PC-3 (cell line): ENCODE measurements at regions not wholly inside any gene's neighbourhood (a gene's known extent, or its start where the extent isn't known, plus 50 kb on each side); places are given as distances from the start of the nearest gene placed in this dataset.

Experiments used
- ATAC-seq: fragments of 200-7000 bp; cut with Tn5 transposase; 2 replicates; pipeline ENCODE4 v1.9.1; 2020; ENCODE audit warnings: mild to moderate bottlenecking, moderate library complexity
- BruUV-seq: library from RNA; stranded (reverse); fragments of 400-500 nt; replicated peaks from 2 replicates; lab custom pipeline; 2021; lab: Mats Ljungman, UMichigan
- CTCF ChIA-PET: fragments of 300-600 bp; sonication (Branson Sonifier 250); formaldehyde crosslinking; loops from one replicate; lab custom pipeline; 2022; ENCODE audit warnings: antibody characterized with exemption; lab: Charles Lee
- POLR2A ChIA-PET: fragments of 300-600 bp; sonication (Branson Sonifier 250); formaldehyde crosslinking; loops from one replicate; lab custom pipeline; 2022; ENCODE audit warnings: antibody characterized with exemption; ENCODE audit not compliant: unreplicated experiment; lab: Charles Lee
- DNase-seq: peaks from one replicate; pipeline ENCODE4 v3.0.0-alpha.2; 2015
- H2AFZ ChIP-seq: fragments of 300-600 bp; sonication (generic); 2 replicates; pipeline ENCODE4 v1.6.0; 2016; ENCODE audit warnings: antibody characterized with exemption, low read length
- H3F3A ChIP-seq: fragments of 300-600 bp; sonication (generic); one replicate; pipeline ENCODE4 v1.6.0; 2017; ENCODE audit warnings: antibody characterized with exemption, low read length, control low read depth, mild to moderate bottlenecking; ENCODE audit not compliant: unreplicated experiment
- H3K27ac ChIP-seq: fragments of 300-600 bp; sonication (generic); 2 replicates; pipeline ENCODE4 v1.5.1; 2016; ENCODE audit warnings: mild to moderate bottlenecking, low read length
- H3K27me3 ChIP-seq: fragments of 300-600 bp; sonication (generic); 2 replicates; pipeline ENCODE4 v1.6.1; 2016; ENCODE audit warnings: low read length, mixed read lengths
- H3K36me3 ChIP-seq: fragments of 300-600 bp; sonication (generic); 2 replicates; pipeline ENCODE4 v1.6.1; 2016; ENCODE audit warnings: low read depth, mixed run types, low read length, mixed read lengths
- H3K4me1 ChIP-seq: fragments of 300-600 bp; sonication (generic); 2 replicates; pipeline ENCODE4 v1.5.1; 2016; ENCODE audit warnings: low read length; ENCODE audit not compliant: insufficient read depth
- H3K4me2 ChIP-seq: fragments of 300-600 bp; sonication (generic); 2 replicates; pipeline ENCODE4 v1.6.0; 2016; ENCODE audit warnings: low read length
- H3K4me3 ChIP-seq: fragments of 300-600 bp; sonication (generic); 2 replicates; pipeline ENCODE4 v1.5.1; 2016; ENCODE audit warnings: mild to moderate bottlenecking, low read length, mixed read lengths
- H3K79me2 ChIP-seq: fragments of 300-600 bp; sonication (generic); 2 replicates; pipeline ENCODE4 v1.6.1; 2017; ENCODE audit warnings: low read length, mixed read lengths
- H3K9ac ChIP-seq: fragments of 300-600 bp; sonication (generic); 2 replicates; pipeline ENCODE4 v1.6.0; 2016; ENCODE audit warnings: mild to moderate bottlenecking, low read length
- H3K9me2 ChIP-seq: fragments of 300-600 bp; sonication (generic); replicated peaks from 2 replicates; pipeline ENCODE4 v1.6.1; 2016; ENCODE audit warnings: mixed run types, low read length, mixed read lengths
- H3K9me3 ChIP-seq: fragments of 300-600 bp; sonication (generic); 2 replicates; pipeline ENCODE4 v1.6.1; 2016; ENCODE audit warnings: low read length, mixed read lengths
- H4K20me1 ChIP-seq: fragments of 300-600 bp; sonication (generic); 2 replicates; pipeline ENCODE4 v1.6.1; 2016; ENCODE audit warnings: low read length, mixed read lengths
- CTCF ChIP-seq: fragments of 300-600 bp; sonication (generic); conservative IDR thresholded peaks from 2 replicates; pipeline ENCODE4 v1.5.1; 2017; ENCODE audit warnings: antibody characterized with exemption, low read depth, mild to moderate bottlenecking, low read length
- EZH2 ChIP-seq: fragments of 300-600 bp; sonication (generic); IDR thresholded peaks from one replicate; pipeline ENCODE4 v1.6.1; 2017; ENCODE audit warnings: antibody characterized with exemption, mild to moderate bottlenecking, low read length; ENCODE audit not compliant: unreplicated experiment
- EZH2phosphoT487 ChIP-seq: fragments of 300-600 bp; sonication (generic); IDR thresholded peaks from 2 replicates; pipeline ENCODE4 v1.6.1; 2018; ENCODE audit warnings: mild to moderate bottlenecking, antibody characterized with exemption, low read length, borderline replicate concordance
- intact Hi-C: fragments of 100-400 bp; cut with micrococcal nuclease; formaldehyde crosslinking; loops from 2 replicates; pipeline ENCODE4 v1.9.0; 2023

- no TSS peak for BruUV-seq
- CTCF ChIA-PET: no interaction called here
- Histone ChIP-seq H3K27ac (no peak overlapping the region), H3K9me2 (no peaks in the 10 kb centered on the region), H3K36me3 (no peaks in the 10 kb centered on the region), H4K20me1 (no peaks in the 10 kb centered on the region), H3K27me3 (no peaks in the 10 kb centered on the region), H3K79me2 (no peaks in the 10 kb centered on the region), H2AFZ (no peak overlapping the region), H3K9ac (no peak overlapping the region), H3K4me1 (no peaks in the 10 kb centered on the region), H3F3A (no peaks in the 10 kb centered on the region), H3K4me2 (no peak overlapping the region), H3K4me3 (no peak overlapping the region), H3K9me3 (peaks cover 11% of the 10 kb centered on the region; the same call in 1 of the 2 replicates)
- TF ChIP-seq CTCF: no peak
- no peak for TF ChIP-seq EZH2phosphoT487
- no peak for TF ChIP-seq EZH2
- POLR2A ChIA-PET: no interaction called here
- no peak for ATAC-seq
- intact Hi-C loops: no loop called here
- no peak for DNase-seq
Measured at GRCh38 chr21:27379354-27379753, 412.5 kb upstream of the ADAMTS5 start.

- Histone ChIP-seq H3K27ac (no peak overlapping the region), H2AFZ (no peak overlapping the region), H3K36me3 (no peaks in the 10 kb centered on the region), H4K20me1 (no peaks in the 10 kb centered on the region), H3K4me1 (no peaks in the 10 kb centered on the region), H3K9ac (no peak overlapping the region), H3K27me3 (no peaks in the 10 kb centered on the region), H3K9me2 (no peaks in the 10 kb centered on the region), H3K79me2 (no peaks in the 10 kb centered on the region), H3F3A (no peaks in the 10 kb centered on the region), H3K9me3 (peaks cover 4% of the 10 kb centered on the region; the same call in 1 of the 2 replicates), H3K4me3 (no peak overlapping the region), H3K4me2 (no peak overlapping the region)
- TF ChIP-seq EZH2phosphoT487 (no peak), CTCF (no peak), EZH2 (no peak)
- no peak for ATAC-seq
- intact Hi-C loops: no loop called here
- CTCF ChIA-PET: no interaction called here
- POLR2A ChIA-PET: no interaction called here
- DNase-seq: no peak
- no TSS peak for BruUV-seq
Measured at GRCh38 chr21:27372381-27372780, 405.5 kb upstream of the ADAMTS5 start.

GRCh38 chr21:27371975-27372331, 405.1 kb upstream of the ADAMTS5 start:
- DNase-seq (no peak), ATAC-seq (no peak)
- TF ChIP-seq EZH2 (no peak), EZH2phosphoT487 (no peak), CTCF (no peak)
- CTCF ChIA-PET: no interaction called here
- Histone ChIP-seq H3K4me1 (no peaks in the 10 kb centered on the region), H3K79me2 (no peaks in the 10 kb centered on the region), H3K9ac (no peak overlapping the region), H2AFZ (no peak overlapping the region), H3K4me3 (no peak overlapping the region), H3K9me3 (peaks cover 4% of the 10 kb centered on the region; the same call in 1 of the 2 replicates), H3K9me2 (no peaks in the 10 kb centered on the region), H3K36me3 (no peaks in the 10 kb centered on the region), H3K27me3 (no peaks in the 10 kb centered on the region), H4K20me1 (no peaks in the 10 kb centered on the region), H3F3A (no peaks in the 10 kb centered on the region), H3K4me2 (no peak overlapping the region), H3K27ac (no peak overlapping the region)
- intact Hi-C loops: no loop called here
- POLR2A ChIA-PET: no interaction called here
- BruUV-seq: no TSS peak
